HG02884 (cell line): ENCODE measurements at regions not wholly inside any gene's neighbourhood (a gene's known extent, or its start where the extent isn't known, plus 50 kb on each side); places are given as distances from the start of the nearest gene placed in this dataset.
A peak's percentile ranks its signal among the peaks of the same experiment; 100 is the strongest.

ENCODE experiments used
- ATAC-seq: cut with Tn5 transposase; IDR thresholded peaks from one replicate; pipeline ENCODE4 v1.9.1; 2021; ENCODE audit warnings: mild to moderate bottlenecking, moderate library complexity; ENCODE audit not compliant: unreplicated experiment

DNA sequence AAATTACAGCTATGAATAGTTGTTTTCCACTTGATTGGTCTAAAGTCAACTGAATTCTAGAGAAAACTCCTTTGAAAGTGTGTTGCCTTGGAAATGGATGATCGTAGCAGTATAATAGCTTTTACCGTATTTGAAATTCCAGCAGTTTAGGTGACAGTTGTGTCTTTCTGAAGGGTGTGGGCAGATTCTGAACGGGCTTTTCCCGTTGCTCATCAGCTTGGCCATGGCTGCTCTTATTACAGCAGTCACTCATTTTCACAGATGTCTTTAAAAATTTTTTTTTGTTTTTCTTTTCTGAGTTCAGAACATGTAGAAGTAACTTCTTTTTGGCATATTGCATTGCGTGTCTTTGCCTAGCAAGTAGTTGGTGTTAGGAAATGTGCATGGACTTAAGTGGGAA lies 69.6 kb upstream of the SLC4A4 start:
- ATAC-seq = no peak

DNA sequence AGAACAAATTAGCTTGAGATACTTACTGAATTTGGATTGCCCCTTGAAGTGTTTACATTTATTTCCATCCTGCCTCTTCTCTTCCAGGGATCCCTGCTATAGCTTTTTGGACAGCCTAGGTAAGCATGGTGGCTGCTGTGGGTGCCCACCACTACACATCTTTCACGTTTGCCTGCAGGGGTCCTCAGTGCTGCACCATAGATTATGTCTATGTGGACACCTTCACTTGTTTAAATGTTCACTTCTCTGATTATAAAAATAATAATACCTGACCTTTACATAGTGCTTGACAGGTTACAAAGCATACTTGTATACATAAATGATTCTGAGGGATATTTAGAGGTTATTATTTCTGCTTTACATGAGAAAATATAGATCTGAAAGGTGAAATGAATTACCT lies 67.9 kb upstream of the SLC4A4 start:
- peak; percentile 44 for ATAC-seq

GRCh38 chr4:71272976-71273375 lies 65.8 kb upstream of the SLC4A4 start:
- no peak for ATAC-seq

GRCh38 chr4:71275004-71275403 lies 63.8 kb upstream of the SLC4A4 start:
- ATAC-seq = no peak

DNA sequence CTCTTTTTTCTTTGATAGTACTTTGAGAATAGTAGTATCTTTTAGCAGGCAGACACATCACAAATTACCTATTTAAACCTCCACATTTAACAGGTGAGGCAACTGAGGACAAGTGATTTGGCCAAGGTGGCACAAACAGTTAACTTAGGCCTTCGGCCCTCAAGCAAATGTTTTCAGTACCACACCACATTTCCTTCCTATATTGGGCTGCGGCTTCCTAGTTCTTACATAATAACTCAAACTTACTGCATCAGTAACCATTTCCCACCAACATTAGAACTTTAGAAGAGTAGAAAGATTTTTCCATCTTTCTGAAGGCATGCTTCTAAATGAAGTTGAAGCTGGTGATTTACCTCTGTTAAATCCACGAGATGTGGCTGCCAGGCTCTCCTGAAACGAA lies 63.2 kb upstream of the SLC4A4 start:
- no peak for ATAC-seq

- no peak for ATAC-seq
Measured at GRCh38 chr4:71277353-71277752, 61.5 kb upstream of the SLC4A4 start.

DNA sequence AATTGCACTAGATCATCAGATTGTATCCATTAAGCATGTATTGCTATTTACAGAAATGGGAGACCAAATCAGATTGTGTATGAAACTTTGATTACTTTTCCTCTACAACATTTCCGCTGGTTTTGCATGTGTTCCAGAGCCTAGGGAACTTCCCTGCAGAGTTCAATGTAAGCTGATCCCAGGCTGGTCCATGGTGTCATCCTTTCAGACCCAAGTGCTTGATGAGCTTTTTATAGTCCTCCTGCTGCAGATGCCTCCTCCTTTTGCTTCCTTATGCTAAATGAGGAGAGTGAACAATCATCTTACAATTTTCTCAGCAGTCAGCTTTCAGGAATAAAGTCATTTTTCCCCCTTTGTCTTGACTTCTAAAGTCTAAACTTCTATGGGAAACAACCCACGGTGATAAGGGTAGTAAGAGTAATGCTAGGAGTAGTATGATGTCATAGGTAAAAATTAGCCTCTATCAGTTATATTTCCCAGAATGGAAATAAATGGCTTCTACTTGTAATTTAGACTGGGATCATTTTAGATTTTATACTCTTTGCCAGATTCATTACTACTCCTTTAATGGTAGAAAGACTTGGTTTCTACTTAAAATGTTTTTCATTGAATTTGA lies 55.1 kb upstream of the SLC4A4 start:
- no peak for ATAC-seq

- ATAC-seq = no peak
Measured at GRCh38 chr4:71287305-71287704, 51.5 kb upstream of the SLC4A4 start.

- ATAC-seq = no peak
Measured at GRCh38 chr4:71288875-71289274, 49.9 kb upstream of the SLC4A4 start.
